SK-N-DZ (cell line): ENCODE measurements at regions not wholly inside any gene's neighbourhood (a gene's known extent, or its start where the extent isn't known, plus 50 kb on each side); places are given as distances from the start of the nearest gene placed in this dataset.
"Not testable (repeated sequence)": the region's sequence is repeated elsewhere in the genome, so short reads cannot be mapped to it uniquely, and the experiment has no call there.

Experiments used
- DNase-seq: peaks from one replicate; pipeline ENCODE4 v3.0.0-alpha.2; 2015; ENCODE audit warnings: low spot score

DNA sequence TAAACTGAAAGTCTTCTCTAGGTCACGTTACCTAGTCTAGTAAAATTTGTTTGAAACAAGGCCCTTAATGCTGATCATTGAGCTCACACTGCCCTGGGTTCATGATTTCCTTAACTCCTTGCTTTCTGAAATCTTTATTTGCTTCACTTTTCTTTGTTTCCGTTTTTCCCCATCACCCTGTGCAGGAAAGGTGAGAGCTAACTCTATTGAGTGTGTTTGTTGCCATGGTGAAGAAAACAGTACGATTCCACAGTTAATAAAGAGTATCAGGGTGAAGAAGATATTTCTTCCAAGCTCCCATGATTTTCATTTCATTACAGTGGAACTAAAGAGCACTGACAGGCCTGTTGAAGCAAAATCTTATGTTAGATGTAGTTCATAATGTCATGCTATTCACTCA, 276.2 kb downstream of the RAP2B start:
- no peak for DNase-seq

DNA sequence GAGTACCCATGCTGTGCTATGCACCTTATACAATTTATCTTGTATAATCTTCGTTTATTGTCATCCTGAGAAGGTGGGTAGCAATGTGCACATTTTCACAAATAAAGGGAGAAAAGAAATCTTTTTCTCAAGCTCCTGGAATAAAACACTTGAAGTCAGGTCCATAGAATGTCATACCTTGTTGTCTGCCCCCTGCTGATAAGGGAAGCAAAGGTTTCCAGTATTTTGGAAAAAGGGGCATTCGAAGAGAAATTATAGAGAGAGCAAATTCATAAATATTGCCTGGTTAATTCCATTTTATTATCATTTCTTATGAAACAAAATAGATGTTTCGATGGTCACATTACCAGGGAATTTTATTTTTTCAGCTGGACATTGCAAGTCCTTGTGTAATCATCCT, 277.8 kb downstream of the RAP2B start:
- no peak for DNase-seq

DNA sequence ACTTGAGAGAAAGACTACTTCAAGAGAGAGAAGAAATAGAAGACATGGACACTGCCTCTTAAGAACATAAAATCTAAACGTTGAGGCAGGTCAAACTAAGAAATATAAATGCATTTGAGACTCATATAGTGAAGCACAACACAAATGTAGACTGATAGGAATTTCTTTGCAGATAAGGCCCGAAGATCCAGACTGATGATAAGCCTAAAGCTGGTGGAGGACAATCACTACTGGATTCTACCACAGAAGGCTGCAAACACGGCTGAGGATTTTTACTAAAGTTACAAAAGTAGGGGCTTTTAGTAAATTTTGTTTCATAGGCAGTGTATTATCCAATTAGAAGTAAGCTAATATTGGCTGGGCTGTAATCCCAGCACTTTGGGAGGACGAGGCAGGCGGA, 278.3 kb downstream of the RAP2B start:
- no peak for DNase-seq

DNA sequence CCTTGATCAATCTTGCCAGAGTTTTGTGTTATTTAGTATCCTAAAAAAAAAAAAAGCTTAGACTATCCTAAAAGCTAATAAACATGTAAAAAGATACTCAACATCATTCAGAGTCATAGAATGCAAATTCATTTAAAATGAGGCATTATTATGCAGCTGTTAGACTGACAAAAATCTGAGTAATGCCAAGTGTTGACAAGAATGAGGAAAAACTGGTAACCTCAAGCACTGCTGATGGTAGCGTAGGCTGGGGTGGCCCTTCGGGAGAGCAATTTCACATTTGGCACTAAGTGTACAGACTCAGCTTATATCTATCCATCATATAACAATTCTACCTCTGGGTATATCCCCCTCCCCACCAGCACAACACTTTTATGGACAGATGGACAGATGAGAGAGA, 280.4 kb downstream of the RAP2B start:
- no peak for DNase-seq

DNA sequence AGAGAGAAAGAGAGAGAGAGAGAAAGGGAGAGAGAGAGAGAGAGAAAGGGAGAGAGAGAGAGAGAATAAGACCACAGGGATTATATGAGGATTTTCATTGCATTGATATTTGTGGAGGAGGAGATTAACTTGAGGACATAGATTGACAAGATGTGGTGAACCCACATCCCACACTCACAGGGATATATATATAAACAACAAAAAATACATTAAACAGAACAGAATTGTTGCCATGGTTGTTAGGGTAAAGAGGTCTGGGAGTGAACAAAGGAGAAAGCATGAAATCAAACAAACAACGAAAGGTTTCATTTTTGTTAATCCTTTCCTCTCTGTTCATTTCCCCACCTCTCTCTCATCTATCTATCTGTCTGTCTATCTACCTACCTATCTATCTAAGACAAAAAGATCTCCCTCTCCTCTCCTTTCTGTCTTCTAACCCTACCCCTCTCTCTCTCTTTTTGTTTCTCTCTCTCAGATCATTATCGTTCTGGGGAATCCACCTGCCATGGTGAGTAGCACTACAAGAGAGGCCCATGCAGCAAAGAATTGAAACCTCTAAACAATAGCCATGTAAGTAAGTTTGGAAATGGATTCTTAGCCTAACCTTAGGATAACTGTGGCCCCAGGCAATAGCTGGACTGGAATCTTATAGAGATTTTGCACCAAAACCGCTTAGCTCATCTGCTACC, 280.9 kb downstream of the RAP2B start:
- no peak for DNase-seq

DNA sequence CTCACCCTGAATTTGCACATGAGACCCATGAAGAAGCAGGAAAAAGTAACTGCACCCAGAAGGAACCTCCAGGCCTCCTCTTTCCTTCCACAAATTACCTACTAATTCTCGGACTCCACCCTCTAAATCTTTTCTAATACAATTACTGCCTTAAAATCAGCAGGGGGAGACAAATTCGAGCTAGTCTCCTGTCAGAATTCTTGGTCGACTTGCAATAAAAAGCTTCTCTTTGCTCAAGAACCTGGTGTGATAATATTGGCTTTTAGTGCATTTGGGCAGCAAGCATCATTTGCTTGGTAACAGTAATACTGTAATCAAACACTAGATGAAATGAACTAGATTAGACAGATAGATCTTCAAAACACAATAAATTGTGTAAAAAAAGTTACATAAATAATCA, 281.9 kb downstream of the RAP2B start:
- no peak for DNase-seq

DNA sequence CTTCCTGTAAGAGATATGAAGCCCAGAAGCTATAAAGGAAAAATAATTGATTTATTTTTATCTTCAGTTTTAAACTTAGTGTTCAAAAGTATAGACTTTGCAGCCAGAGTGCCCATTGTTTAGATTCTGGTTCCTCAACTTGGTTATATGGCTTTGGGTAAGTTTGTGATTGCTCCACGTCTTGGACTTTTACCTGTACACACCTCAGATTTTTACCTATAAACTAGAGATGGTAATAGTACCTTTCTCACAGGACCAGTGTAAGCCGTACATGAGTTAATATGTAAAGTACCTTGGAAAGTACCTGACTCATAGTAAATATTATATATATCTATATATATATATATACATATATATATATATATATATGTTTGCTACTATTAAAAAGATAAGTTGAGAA, 283.8 kb downstream of the RAP2B start:
- DNase-seq: no peak

DNA sequence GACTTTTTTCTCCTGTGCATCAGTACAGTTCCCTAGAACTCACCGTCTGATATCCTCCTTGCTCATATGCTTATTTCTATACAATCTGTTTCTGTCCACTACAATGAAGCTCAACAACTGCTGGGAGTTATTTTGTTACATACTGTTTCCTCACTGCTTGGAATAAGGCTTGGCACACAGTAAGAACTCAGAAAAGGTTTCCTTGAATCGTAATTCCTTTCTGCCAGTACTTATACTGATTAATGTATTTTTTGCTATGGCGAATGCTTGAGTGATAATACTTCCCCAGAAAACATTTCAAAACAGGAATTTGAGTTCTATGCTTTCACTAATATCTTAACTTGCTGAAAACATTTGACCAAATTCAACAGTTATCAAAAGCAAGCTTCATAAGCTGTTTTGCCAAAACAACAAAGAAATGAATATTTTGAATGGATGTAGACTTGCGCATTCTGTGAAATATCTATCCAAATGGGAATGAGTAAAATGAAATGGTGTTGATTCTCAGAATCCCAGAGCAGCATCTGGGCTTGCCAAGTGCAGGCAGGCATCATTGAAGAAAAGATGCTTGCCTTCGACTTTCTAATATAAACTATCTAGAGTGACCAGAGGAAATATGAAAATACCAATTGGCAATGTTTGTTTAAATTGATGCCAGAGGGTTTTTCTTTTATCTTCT, 286.3 kb downstream of the RAP2B start:
- DNase-seq: no peak

DNA sequence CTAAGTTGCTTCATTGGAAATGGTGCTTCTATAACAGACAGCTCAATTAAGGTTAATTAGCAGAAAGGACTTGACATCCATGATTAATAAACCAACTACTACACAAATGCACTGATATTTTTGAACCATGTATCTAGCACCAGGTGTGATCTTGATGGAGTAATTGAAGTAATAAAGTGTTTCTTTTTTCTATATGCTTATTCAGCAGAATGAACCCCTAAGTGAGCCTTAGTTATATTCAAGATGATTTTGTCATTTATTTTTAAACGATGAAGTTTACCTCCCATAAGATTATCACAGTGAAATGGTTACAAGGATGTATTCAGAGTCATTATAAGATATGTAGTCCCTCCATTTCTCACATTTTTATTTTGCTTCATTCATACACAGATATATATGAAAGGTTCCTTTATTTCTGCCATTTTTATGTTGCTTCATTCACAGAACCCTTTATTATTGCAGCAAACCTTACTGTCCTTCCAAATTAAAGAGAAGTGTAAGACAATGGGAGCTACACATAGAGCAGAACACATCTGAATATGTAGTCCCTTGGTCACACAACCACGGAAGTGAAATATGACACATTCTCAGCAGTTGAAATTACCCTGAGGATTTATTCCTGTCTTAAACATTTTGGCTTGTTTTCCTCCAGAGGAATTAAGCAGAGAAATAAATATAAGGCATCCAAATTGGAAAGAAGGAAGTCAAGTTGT, 295.0 kb downstream of the RAP2B start:
- no peak for DNase-seq

DNA sequence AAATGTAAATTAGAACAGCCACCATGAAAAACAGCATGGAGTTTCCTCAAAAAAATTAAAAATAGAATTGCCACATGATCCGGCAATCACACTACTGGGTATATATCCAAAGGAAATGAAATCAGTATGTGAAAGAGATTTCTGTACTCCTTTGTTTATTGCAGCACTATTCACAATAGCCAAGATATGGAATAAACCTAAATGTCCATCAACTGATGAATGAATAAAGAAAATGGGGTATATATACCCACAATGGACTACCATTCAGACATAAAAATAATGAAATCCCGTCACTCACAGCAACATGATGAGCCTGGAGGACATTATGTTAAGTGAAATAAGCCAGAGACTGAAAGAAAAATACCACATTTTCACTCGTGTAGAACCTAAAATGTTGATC, 296.9 kb downstream of the RAP2B start:
- DNase-seq: no peak

DNA sequence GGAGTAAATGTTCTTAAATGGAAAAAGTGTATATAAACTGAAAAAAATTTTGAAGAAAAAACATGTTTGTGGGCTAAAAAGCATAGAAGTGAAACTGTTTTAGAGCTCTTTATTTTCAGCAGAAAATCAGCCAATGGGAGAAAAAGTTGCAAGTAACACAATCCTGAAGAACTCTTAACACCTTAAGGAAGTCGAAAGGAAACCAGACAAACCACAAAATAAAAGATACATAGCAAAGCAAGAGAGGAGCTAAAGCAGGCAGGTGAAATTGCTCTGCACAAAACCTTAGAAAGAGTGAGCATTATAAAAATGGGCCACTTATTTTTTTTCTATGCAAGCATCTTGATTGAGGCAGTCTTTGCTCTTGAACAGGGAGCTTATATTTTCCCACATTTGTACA, 300.5 kb downstream of the RAP2B start:
- DNase-seq: no peak

DNA sequence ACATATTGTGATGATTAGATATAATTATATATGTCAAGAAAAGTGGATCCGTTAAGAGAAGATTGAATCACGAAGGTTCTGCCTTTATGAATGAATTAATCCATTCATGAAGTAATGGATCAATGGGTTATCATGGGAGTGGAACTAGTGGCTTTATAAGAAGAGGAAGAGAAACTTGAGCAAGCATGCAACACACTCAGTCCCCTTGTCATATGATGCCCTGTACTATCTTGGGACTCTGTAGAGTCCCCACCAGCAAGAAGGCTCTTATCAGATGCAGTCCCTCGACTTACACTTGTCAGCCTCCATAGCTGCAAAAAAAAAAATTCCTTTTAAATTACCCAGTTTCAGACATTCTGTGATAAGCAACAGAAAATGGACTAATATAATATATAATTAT, 301.9 kb downstream of the RAP2B start:
- no peak for DNase-seq

DNA sequence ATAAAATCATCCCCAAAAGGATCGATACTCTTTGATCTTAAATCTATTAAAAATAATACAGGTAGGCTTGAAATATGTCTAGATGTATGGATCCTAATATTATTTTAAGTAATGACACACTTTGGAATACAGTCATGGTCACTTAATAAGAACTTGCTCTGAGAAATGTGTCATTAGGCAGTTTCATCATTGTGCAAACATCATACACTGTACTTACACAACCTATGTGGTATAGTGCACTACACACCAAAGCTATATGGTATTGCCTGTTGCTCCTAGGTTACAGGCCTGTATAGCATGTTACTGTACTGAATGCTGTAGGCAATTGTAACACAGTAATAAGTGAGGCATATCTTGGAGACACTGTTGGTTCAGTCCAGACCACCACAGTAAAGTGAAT, 307.1 kb downstream of the RAP2B start:
- no peak for DNase-seq

DNA sequence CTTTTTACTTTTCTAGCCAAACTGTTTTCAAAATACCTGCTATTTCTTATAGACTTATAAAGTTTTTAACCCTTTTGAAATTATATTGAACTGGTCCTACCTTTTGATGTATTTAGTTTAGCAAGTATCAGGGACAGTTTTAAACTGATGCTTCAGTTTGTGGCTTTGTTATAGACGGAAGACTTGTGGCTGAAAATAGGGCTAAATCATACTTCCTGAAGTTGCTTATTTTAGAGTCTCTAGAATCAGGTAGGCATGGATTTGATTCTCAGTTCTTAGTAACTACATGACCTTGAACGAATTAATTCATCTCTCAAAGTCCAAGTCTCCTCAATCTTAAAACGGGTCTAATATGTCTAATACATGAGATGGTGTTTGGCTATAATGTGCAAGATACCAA, 322.8 kb downstream of the RAP2B start:
- DNase-seq: no peak

DNA sequence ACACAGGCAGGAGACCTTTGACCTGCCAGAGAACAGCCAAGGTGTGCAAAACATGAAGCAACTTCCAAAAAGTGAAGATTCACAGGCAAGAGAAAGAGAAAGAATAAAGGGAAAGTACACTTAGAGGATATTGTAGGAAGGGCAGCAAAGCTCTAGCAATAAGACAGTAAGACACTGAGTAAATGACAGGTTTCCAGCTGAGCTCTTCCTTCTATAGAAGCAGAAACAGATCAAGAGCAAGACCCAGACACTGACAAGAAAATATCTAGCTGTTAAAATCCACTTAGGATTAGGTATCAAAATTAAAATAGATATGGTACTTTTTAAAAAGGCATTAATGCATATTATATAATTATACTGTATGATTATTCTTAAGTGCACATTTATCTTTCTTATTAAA, 333.4 kb downstream of the RAP2B start:
- no peak for DNase-seq

DNA sequence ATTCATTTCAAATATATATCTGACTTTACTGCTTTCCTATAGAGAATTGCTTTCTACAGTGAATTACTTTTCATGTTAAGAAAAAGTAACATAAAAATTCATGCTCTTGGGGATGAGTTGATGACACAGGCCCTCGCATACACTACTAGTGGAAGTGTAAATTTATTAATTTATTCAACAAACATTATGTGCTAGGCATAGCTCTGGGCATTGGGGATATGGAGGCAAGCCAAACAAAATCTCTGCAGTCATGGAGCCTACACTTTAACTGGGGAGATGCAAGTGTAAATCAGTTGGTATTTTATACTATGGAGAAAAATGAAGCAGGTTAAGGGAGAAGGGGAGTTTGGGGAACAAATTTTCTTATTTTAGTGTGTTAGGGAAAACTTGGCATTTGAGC, 340.7 kb downstream of the RAP2B start:
- DNase-seq: no peak

DNA sequence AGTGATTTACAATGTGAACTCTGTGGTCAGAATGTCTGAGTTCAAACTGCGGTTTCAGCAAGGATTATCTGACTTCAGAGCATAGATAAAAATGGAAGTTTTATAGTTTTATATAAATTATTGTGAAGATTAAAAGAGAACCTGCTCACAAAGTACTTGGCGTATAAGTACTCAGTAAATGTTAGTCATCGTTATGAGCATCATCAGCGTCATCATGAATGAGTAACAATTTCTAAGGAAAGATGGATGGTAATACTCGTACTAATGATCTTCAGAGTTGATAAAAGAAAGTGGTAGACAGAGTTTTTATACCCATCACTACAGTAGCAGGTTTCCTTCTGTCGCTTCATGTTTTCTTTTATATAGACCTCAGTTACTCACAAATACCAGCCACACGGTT, 341.8 kb downstream of the RAP2B start:
- no peak for DNase-seq

DNA sequence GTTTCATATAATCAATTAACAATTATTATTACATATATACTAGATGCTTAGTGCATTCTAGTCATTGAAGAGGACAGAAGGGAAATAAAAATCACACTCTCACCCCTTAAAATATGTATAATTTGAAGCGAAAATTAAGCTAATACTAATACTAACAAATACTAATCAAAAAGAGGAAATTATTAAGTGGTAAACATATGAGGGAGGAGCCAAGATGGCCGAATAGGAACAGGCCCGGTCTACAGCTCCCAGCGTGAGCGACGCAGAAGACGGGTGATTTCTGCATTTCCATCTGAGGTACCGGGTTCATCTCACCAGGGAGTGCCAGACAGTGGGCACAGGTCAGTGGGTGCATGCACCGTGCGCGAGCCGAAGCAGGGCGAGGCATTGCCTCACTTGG, 344.2 kb downstream of the RAP2B start:
- not testable (repeated sequence) for DNase-seq

DNA sequence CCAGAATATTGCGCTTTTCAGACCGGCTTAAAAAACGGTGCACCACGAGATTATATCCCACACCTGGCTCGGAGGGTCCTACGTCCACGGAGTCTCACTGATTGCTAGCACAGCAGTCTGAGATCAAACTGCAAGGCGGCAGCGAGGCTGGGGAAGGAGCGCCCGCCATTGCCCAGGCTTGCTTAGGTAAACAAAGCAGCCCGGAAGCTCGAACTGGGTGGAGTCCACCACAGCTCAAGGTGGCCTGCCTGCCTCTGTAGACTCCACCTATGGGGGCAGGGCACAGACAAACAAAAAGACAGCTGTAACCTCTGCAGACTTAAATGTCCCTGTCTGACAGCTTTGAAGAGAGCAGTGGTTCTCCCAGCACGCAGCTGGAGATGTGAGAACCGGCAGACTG, 344.7 kb downstream of the RAP2B start:
- not testable (repeated sequence) for DNase-seq

DNA sequence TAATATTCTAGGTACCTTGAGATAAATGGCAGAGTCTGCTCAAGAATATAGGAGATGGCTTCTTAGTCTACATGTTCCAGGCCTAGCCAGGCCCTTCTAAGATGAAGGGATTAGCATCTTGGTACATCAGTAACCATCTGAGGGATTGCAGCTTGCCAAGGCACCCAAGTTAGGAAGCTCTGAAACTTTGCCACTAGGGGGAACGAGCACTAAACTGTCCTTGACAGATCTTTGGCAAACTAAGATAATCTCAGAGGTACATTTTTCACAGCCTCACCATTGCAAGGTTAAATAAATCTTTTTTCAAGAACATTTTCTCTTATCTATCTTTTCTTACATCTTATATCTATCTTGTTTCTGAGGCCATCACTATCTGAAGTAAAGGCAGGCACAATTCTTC, 351.2 kb downstream of the RAP2B start:
- no peak for DNase-seq

DNA sequence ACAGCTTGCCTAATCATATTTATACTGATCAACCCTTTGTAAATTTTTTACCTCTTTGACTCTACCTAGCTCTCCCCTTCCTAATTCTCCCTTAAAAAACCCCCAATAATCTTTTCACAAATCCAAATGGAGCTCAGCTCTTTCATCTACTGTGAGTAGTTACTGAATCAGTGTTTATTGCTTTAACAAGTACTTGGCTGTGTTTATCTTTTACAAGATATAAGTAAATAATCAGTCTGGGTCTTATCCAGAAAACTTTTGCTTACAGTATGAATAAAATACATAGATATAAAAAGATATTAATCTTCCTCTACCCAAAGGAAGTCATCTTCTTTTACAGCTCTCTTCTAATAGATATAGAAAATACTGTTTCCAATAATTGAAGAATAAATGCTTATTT, 366.4 kb downstream of the RAP2B start:
- no peak for DNase-seq

DNA sequence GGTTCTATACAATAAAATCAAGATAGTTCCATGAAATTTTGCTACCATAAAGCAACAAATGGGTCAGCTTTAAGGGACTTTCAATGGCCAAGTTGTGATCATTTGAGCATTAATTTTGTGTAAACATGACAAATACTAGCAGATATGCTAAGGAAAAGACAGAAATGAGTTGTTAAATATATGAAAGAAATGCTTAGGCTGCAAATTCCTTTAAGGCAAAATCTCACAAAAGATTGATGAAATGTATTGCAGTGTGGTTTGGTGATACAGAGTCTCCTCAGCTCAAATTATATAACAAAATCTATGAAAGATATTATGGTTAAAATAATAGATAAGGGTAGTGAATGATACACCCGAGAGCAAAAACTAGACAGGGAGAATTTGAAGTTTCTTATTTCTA, 377.2 kb downstream of the RAP2B start:
- no peak for DNase-seq

DNA sequence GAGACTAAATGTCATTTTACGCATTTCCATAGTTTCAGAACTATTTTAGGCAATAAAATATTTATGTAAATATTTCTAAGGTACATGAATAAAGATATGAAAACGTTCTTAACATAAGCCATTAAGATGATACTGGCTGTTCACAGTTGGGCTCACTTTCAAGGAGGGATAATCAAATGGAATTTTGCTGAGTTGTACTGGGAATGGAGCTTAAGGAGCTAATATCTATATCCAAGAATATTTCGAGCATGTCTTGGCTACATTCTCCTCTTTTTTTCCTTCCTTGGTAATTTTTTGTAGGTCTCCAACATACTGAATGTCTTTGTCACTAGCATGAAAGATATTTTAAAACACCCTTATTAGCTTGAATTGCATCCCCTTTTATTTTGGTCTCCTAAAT, 383.4 kb downstream of the RAP2B start:
- DNase-seq: no peak
